ENCODE measurements at regions not wholly inside any gene's neighbourhood (a gene's known extent, or its start where the extent isn't known, plus 50 kb on each side); places are given as distances from the start of the nearest gene placed in this dataset.
"Not testable (repeated sequence)": the region's sequence is repeated elsewhere in the genome, so short reads cannot be mapped to it uniquely, and the experiment has no call there.

DNA sequence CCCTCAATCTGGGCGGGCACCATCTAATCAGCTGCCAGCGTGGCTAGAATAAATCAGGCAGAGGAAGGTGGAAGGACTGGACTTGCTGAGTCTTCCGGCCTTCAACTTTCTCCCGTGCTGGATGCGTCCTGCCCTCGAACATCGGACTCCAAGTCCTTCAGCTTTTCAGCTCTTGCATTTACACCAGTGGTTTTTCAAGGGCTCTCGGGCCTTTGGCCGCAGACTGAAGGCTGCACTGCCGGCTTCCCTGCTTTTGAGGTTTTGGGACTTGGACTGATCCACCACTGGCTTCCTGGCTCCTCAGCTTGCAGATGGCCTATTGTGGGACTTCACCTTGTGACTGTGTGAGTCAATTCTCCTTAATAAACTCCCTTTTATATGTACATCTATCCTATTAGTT, 94.4 kb downstream of the OLFM1 start:
- H3K4me1 ChIP-seq (ENCODE audit: control insufficient read depth in 2 of 2, insufficient read depth in 2 of 2, low read length in 2 of 2); H3K27ac ChIP-seq (ENCODE audit: low read depth in 1 of 2, low read length in 1 of 2); H3K36me3 ChIP-seq (ENCODE audit: control insufficient read depth in 2 of 2, insufficient read depth in 2 of 2, low read length in 1 of 2); H3K27me3 ChIP-seq (ENCODE audit: control insufficient read depth in 2 of 2, insufficient read depth in 1 of 2, low read length in 1 of 2); H3K9me3 ChIP-seq (ENCODE audit: control insufficient read depth in 2 of 2, insufficient read depth in 1 of 2, low read length in 1 of 2); DNase-seq (ENCODE audit: low read depth in 6 of 9, low spot score in 9 of 9); H3K4me3 ChIP-seq (ENCODE audit: low read length in 2 of 2): not testable (repeated sequence)
- WGBS, result 91% methylated on average over 10 of the region's 10 CpGs

DNA sequence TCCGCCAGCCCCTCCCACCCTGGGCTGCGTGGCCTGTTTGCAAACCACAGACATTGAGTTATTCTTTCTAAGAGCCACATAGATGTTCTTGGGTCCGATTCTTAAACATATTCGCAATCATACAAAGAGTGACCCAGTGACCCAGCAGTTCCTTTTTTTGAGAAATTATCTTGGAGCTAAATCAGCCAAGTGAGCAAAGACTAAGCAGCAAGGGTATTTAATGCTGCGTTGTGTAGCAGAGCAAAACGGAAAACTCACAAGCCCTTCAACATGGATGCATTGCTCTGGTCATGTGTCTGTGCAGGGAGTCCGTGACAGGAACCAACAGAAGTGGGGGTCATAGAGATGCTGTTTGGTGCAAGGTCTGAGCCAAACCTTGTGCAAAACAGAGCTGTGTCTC, 95.6 kb downstream of the OLFM1 start:
- 84% methylated on average over 7 of the region's 7 CpGs for WGBS
- no peak for DNase-seq (ENCODE audit: low read depth in 6 of 9, low spot score in 9 of 9)
- Histone ChIP-seq H3K9me3 (ENCODE audit: control insufficient read depth in 2 of 2, insufficient read depth in 1 of 2, low read length in 1 of 2) (no peaks in the 10 kb centered on the region), H3K27ac (ENCODE audit: low read depth in 1 of 2, low read length in 1 of 2) (no peak overlapping the region), H3K4me3 (ENCODE audit: low read length in 2 of 2) (no peak overlapping the region), H3K4me1 (ENCODE audit: control insufficient read depth in 2 of 2, insufficient read depth in 2 of 2, low read length in 2 of 2) (no peaks in the 10 kb centered on the region), H3K27me3 (ENCODE audit: control insufficient read depth in 2 of 2, insufficient read depth in 1 of 2, low read length in 1 of 2) (peaks cover 0 to 5% of the 10 kb centered on the region in 2 donors), H3K36me3 (ENCODE audit: control insufficient read depth in 2 of 2, insufficient read depth in 2 of 2, low read length in 1 of 2) (no peaks in the 10 kb centered on the region)

DNA sequence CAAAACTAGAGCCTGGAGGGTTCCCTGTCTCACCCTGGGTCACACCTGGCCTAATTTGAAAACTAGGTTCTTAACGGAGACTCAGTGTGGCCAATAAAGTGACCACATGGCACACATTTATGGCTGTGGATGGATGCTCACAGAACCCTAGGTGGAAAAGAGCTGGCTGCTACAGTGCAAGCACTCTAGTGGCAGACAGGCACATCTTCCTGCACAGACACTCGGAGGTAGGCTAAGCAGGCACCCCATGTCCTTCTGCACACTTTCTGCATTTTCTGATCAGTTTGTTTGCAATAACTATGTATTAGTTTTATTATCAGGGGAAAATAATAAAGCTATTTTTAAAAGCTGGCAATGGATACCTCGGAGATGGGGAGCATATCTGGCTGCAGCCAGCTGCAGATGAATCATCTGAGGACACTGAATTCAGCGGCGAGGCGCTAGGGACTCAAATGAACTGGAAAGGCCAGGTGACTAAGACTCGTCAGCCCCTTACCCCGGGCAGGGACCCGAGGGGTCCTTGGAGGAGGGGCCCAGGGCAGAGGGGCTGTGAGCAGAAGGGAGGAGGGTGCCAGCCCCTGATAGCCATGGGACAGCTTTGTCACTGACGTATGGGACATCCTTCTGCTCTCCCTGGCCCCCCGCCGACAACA, 96.2 kb downstream of the OLFM1 start:
- H3K27me3 ChIP-seq (ENCODE audit: control insufficient read depth in 2 of 2, insufficient read depth in 1 of 2, low read length in 1 of 2), result peaks cover 0 to 5% of the 10 kb centered on the region in 2 donors
- 66% methylated on average over 12 of the region's 12 CpGs for WGBS

DNA sequence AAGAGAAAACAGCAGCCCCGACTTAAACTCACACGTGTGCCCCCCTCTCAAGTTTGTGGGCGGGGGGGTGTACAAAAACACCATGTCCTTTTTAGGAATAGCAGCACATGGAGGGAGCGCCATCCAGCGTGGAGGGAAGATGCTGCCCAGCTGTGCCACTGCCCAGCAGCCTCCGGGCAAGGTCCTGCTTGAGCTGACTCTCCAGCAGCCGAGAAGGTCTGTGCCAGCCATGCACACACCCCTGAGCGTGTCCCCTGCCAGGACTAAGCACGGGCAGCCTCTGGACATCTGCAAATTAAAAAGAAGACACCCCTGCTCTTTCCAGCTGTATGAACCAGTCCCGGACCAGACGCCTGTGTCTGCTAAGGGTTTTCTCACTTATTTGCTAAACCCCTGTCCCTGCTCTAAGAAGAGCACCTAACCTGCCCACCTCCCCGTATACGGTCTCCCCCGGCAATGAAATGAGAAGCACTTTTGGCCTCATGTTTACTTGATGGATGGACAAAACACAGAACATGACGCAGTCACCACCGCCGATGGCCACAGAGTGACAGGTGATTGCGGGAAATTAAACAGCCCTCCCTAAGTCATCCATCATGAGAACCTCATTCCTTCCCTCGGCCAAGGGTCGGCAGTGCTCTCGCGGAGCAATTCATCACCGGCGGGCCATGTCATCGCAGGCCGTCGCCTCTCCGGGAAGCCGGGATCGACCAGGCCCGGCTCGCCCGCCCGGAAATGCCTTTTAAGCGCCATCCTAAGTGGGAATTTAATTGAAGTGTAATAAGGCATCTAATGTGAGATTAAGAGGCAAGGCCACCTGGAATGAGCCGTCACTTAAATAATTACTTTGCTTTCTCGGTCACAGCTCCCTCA, 96.9 kb downstream of the OLFM1 start:
- peaks cover 0 to 5% of the 10 kb centered on the region in 2 donors for H3K27me3 ChIP-seq (ENCODE audit: control insufficient read depth in 2 of 2, insufficient read depth in 1 of 2, low read length in 1 of 2)
- no peaks in the 10 kb centered on the region for H3K9me3 ChIP-seq (ENCODE audit: control insufficient read depth in 2 of 2, insufficient read depth in 1 of 2, low read length in 1 of 2)
- no peaks in the 10 kb centered on the region for H3K4me1 ChIP-seq (ENCODE audit: control insufficient read depth in 2 of 2, insufficient read depth in 2 of 2, low read length in 2 of 2)
- no peak for DNase-seq (ENCODE audit: low read depth in 6 of 9, low spot score in 9 of 9)
- no peaks in the 10 kb centered on the region for H3K36me3 ChIP-seq (ENCODE audit: control insufficient read depth in 2 of 2, insufficient read depth in 2 of 2, low read length in 1 of 2)
- H3K4me3 ChIP-seq (ENCODE audit: low read length in 2 of 2), result no peak overlapping the region
- WGBS, result 77% methylated on average over 37 of the region's 37 CpGs
- no peak overlapping the region for H3K27ac ChIP-seq (ENCODE audit: low read depth in 1 of 2, low read length in 1 of 2)

More for the DNA sequence above, 96.2 kb downstream of the OLFM1 start:
- Histone ChIP-seq H3K36me3 (ENCODE audit: control insufficient read depth in 2 of 2, insufficient read depth in 2 of 2, low read length in 1 of 2) (no peaks in the 10 kb centered on the region), H3K27ac (ENCODE audit: low read depth in 1 of 2, low read length in 1 of 2) (no peak overlapping the region), H3K4me3 (ENCODE audit: low read length in 2 of 2) (no peak overlapping the region), H3K4me1 (ENCODE audit: control insufficient read depth in 2 of 2, insufficient read depth in 2 of 2, low read length in 2 of 2) (no peaks in the 10 kb centered on the region), H3K9me3 (ENCODE audit: control insufficient read depth in 2 of 2, insufficient read depth in 1 of 2, low read length in 1 of 2) (no peaks in the 10 kb centered on the region)
- DNase-seq (ENCODE audit: low read depth in 6 of 9, low spot score in 9 of 9), result no peak

DNA sequence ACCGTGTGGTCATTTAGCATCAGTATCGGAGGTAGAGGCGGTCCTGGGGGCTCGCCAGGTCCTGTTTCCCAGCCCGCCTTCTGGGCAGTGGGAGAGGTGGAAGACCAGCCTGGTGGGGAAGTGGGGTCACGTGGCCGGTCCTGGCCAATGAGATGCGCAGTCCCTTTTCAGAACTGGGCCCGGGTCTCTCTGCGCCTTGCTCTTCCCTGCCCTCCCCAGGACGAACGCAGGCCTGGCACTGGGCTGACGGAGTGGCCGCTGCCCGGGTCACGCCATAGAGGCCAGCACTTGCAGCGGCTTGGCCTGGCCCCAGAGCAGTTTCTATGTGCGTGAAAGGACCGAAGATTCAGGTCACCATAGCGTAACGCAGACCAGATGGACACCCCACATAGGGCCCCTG, 97.6 kb downstream of the OLFM1 start:
- Histone ChIP-seq H3K36me3 (ENCODE audit: control insufficient read depth in 2 of 2, insufficient read depth in 2 of 2, low read length in 1 of 2) (no peaks in the 10 kb centered on the region), H3K4me3 (ENCODE audit: low read length in 2 of 2) (no peak overlapping the region), H3K4me1 (ENCODE audit: control insufficient read depth in 2 of 2, insufficient read depth in 2 of 2, low read length in 2 of 2) (no peaks in the 10 kb centered on the region), H3K27me3 (ENCODE audit: control insufficient read depth in 2 of 2, insufficient read depth in 1 of 2, low read length in 1 of 2) (peaks cover 0 to 5% of the 10 kb centered on the region in 2 donors), H3K27ac (ENCODE audit: low read depth in 1 of 2, low read length in 1 of 2) (no peak overlapping the region), H3K9me3 (ENCODE audit: control insufficient read depth in 2 of 2, insufficient read depth in 1 of 2, low read length in 1 of 2) (no peaks in the 10 kb centered on the region)
- no peak for DNase-seq (ENCODE audit: low read depth in 6 of 9, low spot score in 9 of 9)
- 93% methylated on average over 21 of the region's 21 CpGs for WGBS

DNA sequence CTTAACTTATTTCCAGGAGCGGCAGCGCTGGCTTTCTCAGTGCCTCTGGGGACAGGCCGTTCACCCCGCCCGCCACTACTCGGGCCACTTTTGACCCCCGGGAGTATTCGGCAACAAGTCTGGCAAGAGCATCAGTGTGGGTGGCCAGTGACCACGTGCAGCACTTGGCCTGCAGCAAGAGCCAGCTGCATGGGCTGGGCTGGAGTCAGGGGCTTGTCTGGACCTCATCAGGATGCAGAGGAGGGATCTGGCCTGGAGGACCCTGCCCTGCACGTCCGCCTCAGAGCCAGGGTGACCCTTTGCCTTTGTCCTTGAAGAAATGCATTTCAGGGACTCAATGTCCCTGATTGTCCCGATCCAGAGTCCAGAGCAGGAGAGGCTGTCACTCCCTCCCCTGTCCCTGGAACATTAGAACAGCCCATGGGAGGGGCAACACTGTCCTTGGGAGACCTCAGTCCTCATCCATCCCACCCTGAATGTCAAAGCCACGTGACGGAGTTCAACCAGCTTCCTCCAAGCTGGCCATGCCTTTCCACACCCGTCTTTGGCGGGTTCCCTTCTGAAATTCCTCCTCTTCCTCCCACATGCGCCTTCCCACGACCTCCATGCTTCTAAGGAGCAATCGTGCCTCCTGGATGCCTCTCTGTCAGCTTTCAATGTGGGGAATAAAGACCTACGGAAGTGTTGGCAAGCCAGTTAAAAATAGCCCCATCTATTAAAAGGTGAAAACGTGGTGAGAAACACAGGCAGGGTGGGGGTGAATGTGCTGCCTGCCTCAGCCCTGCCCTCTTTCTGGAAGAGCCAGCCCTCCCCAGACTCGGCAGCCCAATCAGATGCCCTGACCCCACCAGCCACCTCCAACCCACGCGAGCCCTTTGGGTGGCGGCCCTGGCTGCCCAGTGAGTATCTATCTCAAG, 99.0 kb downstream of the OLFM1 start:
- Histone ChIP-seq H3K27me3 (ENCODE audit: control insufficient read depth in 2 of 2, insufficient read depth in 1 of 2, low read length in 1 of 2) (peaks cover 0 to 5% of the 10 kb centered on the region in 2 donors), H3K4me1 (ENCODE audit: control insufficient read depth in 2 of 2, insufficient read depth in 2 of 2, low read length in 2 of 2) (no peaks in the 10 kb centered on the region), H3K4me3 (ENCODE audit: low read length in 2 of 2) (no peak overlapping the region), H3K27ac (ENCODE audit: low read depth in 1 of 2, low read length in 1 of 2) (no peak overlapping the region), H3K9me3 (ENCODE audit: control insufficient read depth in 2 of 2, insufficient read depth in 1 of 2, low read length in 1 of 2) (no peaks in the 10 kb centered on the region), H3K36me3 (ENCODE audit: control insufficient read depth in 2 of 2, insufficient read depth in 2 of 2, low read length in 1 of 2) (no peaks in the 10 kb centered on the region)
- 64% methylated on average over 25 of the region's 25 CpGs for whole genome bisulfite sequencing
- DNase-seq (ENCODE audit: low read depth in 6 of 9, low spot score in 9 of 9), result no peak

DNA sequence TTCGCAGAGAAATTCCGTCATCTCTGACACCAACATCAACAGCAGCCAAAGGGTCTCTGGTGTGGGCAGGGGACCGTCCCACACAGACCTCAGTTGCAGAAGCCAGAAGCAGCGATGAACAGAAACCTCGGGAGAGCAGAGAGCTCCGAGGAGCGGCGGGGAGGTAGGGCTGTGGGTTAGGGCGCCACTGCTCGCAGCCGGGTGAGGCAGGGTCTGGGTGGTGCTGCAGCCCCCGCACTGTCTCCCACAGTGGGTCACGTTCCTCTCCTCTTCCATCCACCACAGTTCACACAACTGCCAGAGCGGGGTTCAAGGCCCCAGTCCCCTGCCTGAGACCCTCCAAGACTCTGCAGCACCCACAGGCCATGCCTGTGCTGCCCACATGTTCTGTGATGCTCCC, 99.9 kb downstream of the OLFM1 start:
- no peak for DNase-seq (ENCODE audit: low read depth in 6 of 9, low spot score in 9 of 9)
- H3K9me3 ChIP-seq (ENCODE audit: control insufficient read depth in 2 of 2, insufficient read depth in 1 of 2, low read length in 1 of 2), result no peaks in the 10 kb centered on the region
- peaks cover 0 to 5% of the 10 kb centered on the region in 2 donors for H3K27me3 ChIP-seq (ENCODE audit: control insufficient read depth in 2 of 2, insufficient read depth in 1 of 2, low read length in 1 of 2)
- no peak overlapping the region for H3K27ac ChIP-seq (ENCODE audit: low read depth in 1 of 2, low read length in 1 of 2)
- no peaks in the 10 kb centered on the region for H3K36me3 ChIP-seq (ENCODE audit: control insufficient read depth in 2 of 2, insufficient read depth in 2 of 2, low read length in 1 of 2)
- no peaks in the 10 kb centered on the region for H3K4me1 ChIP-seq (ENCODE audit: control insufficient read depth in 2 of 2, insufficient read depth in 2 of 2, low read length in 2 of 2)
- 78% methylated on average over 14 of the region's 14 CpGs for WGBS
- no peak overlapping the region for H3K4me3 ChIP-seq (ENCODE audit: low read length in 2 of 2)

DNA sequence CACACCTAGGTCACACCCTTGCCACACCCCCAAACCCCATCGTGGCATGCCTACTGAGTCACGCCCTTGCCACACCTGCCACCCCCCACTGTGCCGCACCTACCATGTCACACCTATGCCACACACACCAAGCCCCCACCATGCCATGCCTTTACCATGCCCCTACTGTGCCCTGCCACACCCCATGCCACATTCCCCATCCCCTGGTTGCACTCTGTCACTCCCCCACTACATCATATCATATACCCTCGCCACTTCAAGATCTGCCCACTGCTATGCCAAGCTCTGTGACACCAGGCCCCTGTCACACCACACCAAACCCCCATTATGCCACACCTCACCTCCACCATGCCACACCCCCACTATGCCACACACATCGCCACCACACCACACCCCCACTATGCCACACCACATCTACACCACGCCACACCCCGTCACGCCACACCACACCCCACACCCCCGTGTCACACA, 101.2 kb downstream of the OLFM1 start:
- H3K27ac ChIP-seq (ENCODE audit: low read depth in 1 of 2, low read length in 1 of 2), result no peak overlapping the region
- H3K4me1 ChIP-seq (ENCODE audit: control insufficient read depth in 2 of 2, insufficient read depth in 2 of 2, low read length in 2 of 2), result no peaks in the 10 kb centered on the region
- H3K36me3 ChIP-seq (ENCODE audit: control insufficient read depth in 2 of 2, insufficient read depth in 2 of 2, low read length in 1 of 2), result no peaks in the 10 kb centered on the region
- no peaks in the 10 kb centered on the region for H3K9me3 ChIP-seq (ENCODE audit: control insufficient read depth in 2 of 2, insufficient read depth in 1 of 2, low read length in 1 of 2)
- WGBS, result 91% methylated on average over 9 of the region's 9 CpGs
- DNase-seq (ENCODE audit: low read depth in 6 of 9, low spot score in 9 of 9), result no peak
- no peak overlapping the region for H3K4me3 ChIP-seq (ENCODE audit: low read length in 2 of 2)
- H3K27me3 ChIP-seq (ENCODE audit: control insufficient read depth in 2 of 2, insufficient read depth in 1 of 2, low read length in 1 of 2), result peaks cover 0 to 5% of the 10 kb centered on the region in 2 donors

Measured in thymus (tissue), 11 donors.